IMR-90 (cell line): ENCODE measurements at regions not wholly inside any gene's neighbourhood (a gene's known extent, or its start where the extent isn't known, plus 50 kb on each side); places are given as distances from the start of the nearest gene placed in this dataset.
A peak's percentile ranks its signal among the peaks of the same experiment; 100 is the strongest.

Experiments used
- ATAC-seq: fragments of 200-7000 bp; cut with Tn5 transposase; 2 replicates; pipeline ENCODE4 v1.9.1; 2020; ENCODE audit warnings: low read depth, mild to moderate bottlenecking, moderate library complexity
- BruUV-seq: library from RNA; stranded (reverse); fragments of 400-500 nt; replicated peaks from 2 replicates; lab custom pipeline; 2021; lab: Mats Ljungman, UMichigan
- CTCF ChIA-PET: fragments of 300-600 bp; formaldehyde crosslinking; extraction: SDS; loops from one replicate; lab custom pipeline; 2021; ENCODE audit warnings: antibody characterized with exemption; lab: Yijun Ruan, JAX
- POLR2A ChIA-PET: fragments of 300-600 bp; sonication (Branson Sonifier 250); formaldehyde crosslinking; loops from one replicate; lab custom pipeline; 2022; ENCODE audit warnings: antibody characterized with exemption; ENCODE audit not compliant: unreplicated experiment; lab: Charles Lee
- DNase-seq: peaks from one replicate; pipeline ENCODE4 v3.0.0; 2013
- H2AFZ ChIP-seq: replicated peaks from 2 replicates; pipeline ENCODE3; 2013; ENCODE audit warnings: low read length, mild to moderate bottlenecking; ENCODE audit not compliant: poor library complexity
- H2AK5ac ChIP-seq: 2 replicates; pipeline ENCODE4 v1.6.1; 2013; ENCODE audit warnings: low read depth, low read length, inconsistent platforms
- H2AK9ac ChIP-seq: replicated peaks from 2 replicates; pipeline ENCODE3; 2013; ENCODE audit warnings: mild to moderate bottlenecking, low read depth, low read length, moderate library complexity; ENCODE audit not compliant: poor library complexity
- H2BK120ac ChIP-seq: 2 replicates; pipeline ENCODE4 v1.6.1; 2013; ENCODE audit warnings: low read depth, low read length, inconsistent platforms
- H2BK15ac ChIP-seq: 3 replicates; pipeline ENCODE4 v1.6.1; 2013; ENCODE audit warnings: low read depth, low read length, inconsistent platforms
- H2BK20ac ChIP-seq: 2 replicates; pipeline ENCODE4 v1.6.1; 2013; ENCODE audit warnings: low read depth, mild to moderate bottlenecking, inconsistent platforms, low read length, moderate library complexity
- H2BK5ac ChIP-seq: 2 replicates; pipeline ENCODE4 v1.6.1; 2013; ENCODE audit warnings: mild to moderate bottlenecking, low read depth, low read length, inconsistent platforms; ENCODE audit not compliant: poor library complexity, severe bottlenecking
- H3K14ac ChIP-seq: replicated peaks from 2 replicates; pipeline ENCODE4 v1.6.1; 2013; ENCODE audit warnings: low read depth, low read length, inconsistent platforms
- H3K18ac ChIP-seq: 2 replicates; pipeline ENCODE4 v1.6.1; 2013; ENCODE audit warnings: low read depth, low read length, control low read depth
- H3K23ac ChIP-seq: 2 replicates; pipeline ENCODE4 v1.6.1; 2013; ENCODE audit warnings: low read depth, low read length, inconsistent platforms
- H3K27ac ChIP-seq: 2 replicates; pipeline ENCODE4 v1.5.1; 2013; ENCODE audit warnings: mild to moderate bottlenecking, control low read depth, low read length; ENCODE audit not compliant: insufficient read depth
- H3K27me3 ChIP-seq: 2 replicates; pipeline ENCODE4 v1.6.1; 2013; ENCODE audit warnings: low read length; ENCODE audit not compliant: control insufficient read depth, insufficient read depth
- H3K36me3 ChIP-seq: 2 replicates; pipeline ENCODE4 v1.6.1; 2013; ENCODE audit warnings: low read length, mixed read lengths; ENCODE audit not compliant: control insufficient read depth, insufficient read depth
- H3K4ac ChIP-seq: 2 replicates; pipeline ENCODE4 v1.6.1; 2013; ENCODE audit warnings: low read depth, low read length, inconsistent platforms
- H3K4me1 ChIP-seq: 2 replicates; pipeline ENCODE4 v1.6.1; 2013; ENCODE audit warnings: low read length, mixed read lengths; ENCODE audit not compliant: control insufficient read depth, insufficient read depth
- H3K4me2 ChIP-seq: 2 replicates; pipeline ENCODE4 v1.6.1; 2013; ENCODE audit warnings: low read depth, mild to moderate bottlenecking, control low read depth, low read length, moderate library complexity
- H3K4me3 ChIP-seq: 2 replicates; pipeline ENCODE4 v1.5.1; 2013; ENCODE audit warnings: low read depth, mild to moderate bottlenecking, control low read depth, low read length, moderate library complexity; ENCODE audit not compliant: insufficient read depth
- H3K56ac ChIP-seq: 2 replicates; pipeline ENCODE4 v1.6.1; 2013; ENCODE audit warnings: low read length, inconsistent platforms; ENCODE audit not compliant: insufficient read depth; ENCODE audit errors: extremely low read depth
- H3K79me1 ChIP-seq, 2 experiments: 2 replicates each; pipeline ENCODE4 v1.6.1; 2013; ENCODE audit warnings: low read length in 2 of 2, inconsistent platforms in 1 of 2, low read depth in 1 of 2
- H3K9ac ChIP-seq: 2 replicates; pipeline ENCODE4 v1.6.1; 2013; ENCODE audit warnings: low read depth, low read length, control low read depth
- H3K9me1 ChIP-seq: 2 replicates; pipeline ENCODE4 v1.6.1; 2013; ENCODE audit warnings: low read length, inconsistent platforms; ENCODE audit not compliant: insufficient read depth
- H3K9me3 ChIP-seq: 2 replicates; pipeline ENCODE4 v1.6.1; 2013; ENCODE audit warnings: low read length; ENCODE audit not compliant: control insufficient read depth, insufficient read depth
- H4K20me1 ChIP-seq: 2 replicates; pipeline ENCODE4 v1.6.1; 2013; ENCODE audit warnings: low read length, inconsistent platforms; ENCODE audit not compliant: insufficient read depth
- H4K5ac ChIP-seq: 2 replicates; pipeline ENCODE4 v1.6.1; 2013; ENCODE audit warnings: mild to moderate bottlenecking, low read depth, low read length, control low read depth
- H4K8ac ChIP-seq, 2 experiments: 2 replicates each; pipeline ENCODE4 v1.6.1; 2013; ENCODE audit warnings: low read depth in 2 of 2, low read length in 2 of 2, control low read depth in 1 of 2, inconsistent platforms in 1 of 2
- H4K91ac ChIP-seq: 2 replicates; pipeline ENCODE4 v1.6.1; 2013; ENCODE audit warnings: low read depth, low read length, inconsistent platforms; ENCODE audit not compliant: insufficient read depth
- BHLHE40 ChIP-seq: fragments of 150-350 bp; IDR thresholded peaks from 2 replicates; pipeline ENCODE4 v1.6.1; 2016; ENCODE audit warnings: mild to moderate bottlenecking, low read depth, low read length
- CEBPB ChIP-seq: IDR thresholded peaks from 2 replicates; pipeline ENCODE4 v1.6.1; 2012; ENCODE audit warnings: low read depth, low read length, improper control_type of control experiment
- FOS ChIP-seq: fragments of 150-350 bp; IDR thresholded peaks from 2 replicates; pipeline ENCODE4 v1.6.1; 2016; ENCODE audit warnings: low read depth, low read length
- MAFK ChIP-seq: IDR thresholded peaks from 2 replicates; pipeline ENCODE4 v1.6.1; 2012; ENCODE audit warnings: low read depth, low read length, improper control_type of control experiment
- MAZ ChIP-seq: IDR thresholded peaks from 2 replicates; pipeline ENCODE4 v1.6.1; 2012; ENCODE audit warnings: low read depth, mild to moderate bottlenecking, low read length, improper control_type of control experiment, moderate library complexity, borderline replicate concordance
- MXI1 ChIP-seq: IDR thresholded peaks from 2 replicates; pipeline ENCODE4 v1.6.1; 2012; ENCODE audit warnings: low read depth, mild to moderate bottlenecking, low read length, moderate library complexity, borderline replicate concordance
- NFE2L2 ChIP-seq: fragments of 150-350 bp; IDR thresholded peaks from 2 replicates; pipeline ENCODE4 v1.6.1; 2016; ENCODE audit warnings: low read depth, mild to moderate bottlenecking, low read length
- POLR2A ChIP-seq: IDR thresholded peaks from 2 replicates; pipeline ENCODE4 v1.6.1; 2012; ENCODE audit warnings: mild to moderate bottlenecking, low read depth, low read length
- RAD21 ChIP-seq: IDR thresholded peaks from 2 replicates; pipeline ENCODE4 v1.6.1; 2012; ENCODE audit warnings: low read length, improper control_type of control experiment
- RCOR1 ChIP-seq: IDR thresholded peaks from 2 replicates; pipeline ENCODE4 v1.6.1; 2012; ENCODE audit warnings: mild to moderate bottlenecking, low read length, improper control_type of control experiment; ENCODE audit not compliant: insufficient replicate concordance
- RFX5 ChIP-seq: IDR thresholded peaks from 2 replicates; pipeline ENCODE4 v1.8.0; 2012; ENCODE audit warnings: low read depth, mild to moderate bottlenecking, low read length, moderate library complexity
- WGBS, 2 experiments: methylation state at CpG; one replicate each; pipeline versions ENCODE4 v1.1.5 to v1.1.7; 2013; ENCODE audit warnings: missing lambda C conversion rate in 2 of 2; ENCODE audit not compliant: insufficient read length in 1 of 2; ENCODE audit errors: extremely low coverage in 2 of 2; 5-methylcytosine and 5-hydroxymethylcytosine counted together
- dilution Hi-C: fragments of 300-500 bp; cut with HindIII; formaldehyde crosslinking; loops from one replicate; pipeline ENCODE4 v1.14.3; 2018; ENCODE audit warnings: low sequenced_read_pairs; ENCODE audit not compliant: unreplicated experiment
- in situ Hi-C: fragments of 300-500 bp; cut with MboI; formaldehyde crosslinking; loops from 3 replicates; pipeline ENCODE4 v1.14.3; 2019; ENCODE audit warnings: low sequenced_read_pairs, inconsistent platforms, mixed read lengths
- intact Hi-C: fragments of 100-400 bp; cut with micrococcal nuclease; formaldehyde crosslinking; loops from 2 replicates; pipeline ENCODE4 v1.10.0; 2022
- TF ChIP-seq, protein P1 (sequence below): fragments of 150-350 bp; IDR thresholded peaks from 2 replicates; pipeline ENCODE4 v1.6.1; 2016; ENCODE audit warnings: low read depth, mild to moderate bottlenecking, low read length, moderate library complexity, borderline replicate concordance
- TF ChIP-seq, protein P2 (sequence below): conservative IDR thresholded peaks from 2 replicates; pipeline ENCODE4 v1.5.1; 2012; ENCODE audit warnings: mild to moderate bottlenecking, low read depth, low read length, improper control_type of control experiment
- TF ChIP-seq, protein P3 (sequence below): fragments of 150-350 bp; IDR thresholded peaks from 2 replicates; pipeline ENCODE4 v1.6.1; 2017; ENCODE audit warnings: mild to moderate bottlenecking, antibody characterized with exemption, low read length, low read depth

DNA sequence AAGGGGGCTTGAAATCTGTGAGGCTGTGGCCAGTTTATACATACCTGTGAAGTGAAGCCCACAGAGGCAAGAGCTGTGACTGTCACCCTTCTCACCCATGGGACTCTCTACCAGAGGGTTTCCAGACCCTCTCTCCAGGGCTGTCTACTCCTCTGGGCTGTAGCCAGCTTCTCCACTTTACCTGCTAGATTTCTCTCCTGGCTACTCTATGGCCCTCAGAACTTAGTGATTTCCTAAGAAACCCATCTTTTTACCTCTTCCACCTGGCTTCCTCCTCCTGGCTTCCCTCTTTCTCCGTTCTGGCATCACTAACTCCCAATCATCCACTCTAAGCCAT, 78.0 kb downstream of the SEC61B start:
- no peak overlapping the region for H4K5ac ChIP-seq
- CTCF ChIA-PET: interaction anchor here (0.6 to 1.2 kb wide), 2 partner anchors 80 to 922 kb away, joined by 3 to 4 read pairs; no protein-coding TSS in a partner anchor
- BruUV-seq: no TSS peak
- H2AK9ac ChIP-seq: no peak overlapping the region
- H3K9me3 ChIP-seq: no peaks in the 10 kb centered on the region
- H3K18ac ChIP-seq: no peak overlapping the region
- dilution Hi-C loops (no loop called here), intact Hi-C loops (no loop called here), in situ Hi-C loops (no loop called here)
- 0 out of 2 replicates have a peak overlapping the region, but pooled peaks have one; percentile 8 for H4K91ac ChIP-seq
- H2AK5ac ChIP-seq: no peak overlapping the region
- H3K36me3 ChIP-seq: no peaks in the 10 kb centered on the region
- H3K14ac ChIP-seq: no peak overlapping the region
- H3K27ac ChIP-seq: no peak overlapping the region
- peaks cover 6% of the 10 kb centered on the region for H3K9me1 ChIP-seq
- H3K4me3 ChIP-seq: no peak overlapping the region
- H3K79me1 ChIP-seq: no peaks in the 10 kb centered on the region
- H2BK20ac ChIP-seq: peak overlapping the region; percentile 69; the same call in 1 of the 2 replicates
- POLR2A ChIA-PET: no interaction called here
- no peaks in the 10 kb centered on the region for H4K20me1 ChIP-seq
- H2AFZ ChIP-seq: no peak overlapping the region
- no peak overlapping the region for H2BK120ac ChIP-seq
- no peak overlapping the region for H2BK15ac ChIP-seq
- H3K23ac ChIP-seq: no peak overlapping the region
- H2BK5ac ChIP-seq: no peak overlapping the region
- H3K9ac ChIP-seq: no peak overlapping the region
- no peaks in the 10 kb centered on the region; the same call in none of the 2 replicates for H3K27me3 ChIP-seq
- no peak overlapping the region for H3K56ac ChIP-seq
- WGBS, 2 experiments: 0% methylated on average over 1 of the region's 1 CpG; no CpG with 5 or more reads in 1 of the 2 experiments
- peaks cover 4% of the 10 kb centered on the region for H3K4me1 ChIP-seq
- H4K8ac ChIP-seq: no peak overlapping the region
- peak overlapping the region; percentile 55; the same call in 1 of the 2 replicates for H3K4ac ChIP-seq
- ATAC-seq: no peak
- DNase-seq: no peak
- no peak overlapping the region for H3K4me2 ChIP-seq
- no peak for TF ChIP-seq NFE2L2
- TF ChIP-seq FOS: no peak
- TF ChIP-seq, protein P1, sequence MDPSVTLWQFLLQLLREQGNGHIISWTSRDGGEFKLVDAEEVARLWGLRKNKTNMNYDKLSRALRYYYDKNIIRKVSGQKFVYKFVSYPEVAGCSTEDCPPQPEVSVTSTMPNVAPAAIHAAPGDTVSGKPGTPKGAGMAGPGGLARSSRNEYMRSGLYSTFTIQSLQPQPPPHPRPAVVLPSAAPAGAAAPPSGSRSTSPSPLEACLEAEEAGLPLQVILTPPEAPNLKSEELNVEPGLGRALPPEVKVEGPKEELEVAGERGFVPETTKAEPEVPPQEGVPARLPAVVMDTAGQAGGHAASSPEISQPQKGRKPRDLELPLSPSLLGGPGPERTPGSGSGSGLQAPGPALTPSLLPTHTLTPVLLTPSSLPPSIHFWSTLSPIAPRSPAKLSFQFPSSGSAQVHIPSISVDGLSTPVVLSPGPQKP: no peak
- no peak for TF ChIP-seq RCOR1
- TF ChIP-seq, protein P2, sequence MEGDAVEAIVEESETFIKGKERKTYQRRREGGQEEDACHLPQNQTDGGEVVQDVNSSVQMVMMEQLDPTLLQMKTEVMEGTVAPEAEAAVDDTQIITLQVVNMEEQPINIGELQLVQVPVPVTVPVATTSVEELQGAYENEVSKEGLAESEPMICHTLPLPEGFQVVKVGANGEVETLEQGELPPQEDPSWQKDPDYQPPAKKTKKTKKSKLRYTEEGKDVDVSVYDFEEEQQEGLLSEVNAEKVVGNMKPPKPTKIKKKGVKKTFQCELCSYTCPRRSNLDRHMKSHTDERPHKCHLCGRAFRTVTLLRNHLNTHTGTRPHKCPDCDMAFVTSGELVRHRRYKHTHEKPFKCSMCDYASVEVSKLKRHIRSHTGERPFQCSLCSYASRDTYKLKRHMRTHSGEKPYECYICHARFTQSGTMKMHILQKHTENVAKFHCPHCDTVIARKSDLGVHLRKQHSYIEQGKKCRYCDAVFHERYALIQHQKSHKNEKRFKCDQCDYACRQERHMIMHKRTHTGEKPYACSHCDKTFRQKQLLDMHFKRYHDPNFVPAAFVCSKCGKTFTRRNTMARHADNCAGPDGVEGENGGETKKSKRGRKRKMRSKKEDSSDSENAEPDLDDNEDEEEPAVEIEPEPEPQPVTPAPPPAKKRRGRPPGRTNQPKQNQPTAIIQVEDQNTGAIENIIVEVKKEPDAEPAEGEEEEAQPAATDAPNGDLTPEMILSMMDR: no peak
- no peak for TF ChIP-seq RAD21
- no peak for TF ChIP-seq RFX5
- TF ChIP-seq MAZ: no peak
- no peak for TF ChIP-seq POLR2A
- TF ChIP-seq, protein P3, sequence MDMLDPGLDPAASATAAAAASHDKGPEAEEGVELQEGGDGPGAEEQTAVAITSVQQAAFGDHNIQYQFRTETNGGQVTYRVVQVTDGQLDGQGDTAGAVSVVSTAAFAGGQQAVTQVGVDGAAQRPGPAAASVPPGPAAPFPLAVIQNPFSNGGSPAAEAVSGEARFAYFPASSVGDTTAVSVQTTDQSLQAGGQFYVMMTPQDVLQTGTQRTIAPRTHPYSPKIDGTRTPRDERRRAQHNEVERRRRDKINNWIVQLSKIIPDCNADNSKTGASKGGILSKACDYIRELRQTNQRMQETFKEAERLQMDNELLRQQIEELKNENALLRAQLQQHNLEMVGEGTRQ: no peak
- no peak for TF ChIP-seq CEBPB
- TF ChIP-seq MAFK: no peak
- no peak for TF ChIP-seq MXI1
- no peak for TF ChIP-seq BHLHE40
